HG02970 (cell line): ENCODE measurements at regions not wholly inside any gene's neighbourhood (a gene's known extent, or its start where the extent isn't known, plus 50 kb on each side); places are given as distances from the start of the nearest gene placed in this dataset.

ENCODE experiments used
- ATAC-seq: cut with Tn5 transposase; IDR thresholded peaks from one replicate; pipeline ENCODE4 v1.9.1; 2021; ENCODE audit warnings: mild to moderate bottlenecking, moderate library complexity, moderate number of reproducible peaks; ENCODE audit not compliant: unreplicated experiment, low FRiP score

- no peak for ATAC-seq
These were observed 219.8 kb upstream of the PPP1R3A start for GRCh38 chr7:114138587-114138986.

- no peak for ATAC-seq
These were observed 214.9 kb upstream of the PPP1R3A start for GRCh38 chr7:114133717-114134116.

GRCh38 chr7:114130866-114131265 lies 212.1 kb upstream of the PPP1R3A start:
- ATAC-seq, result no peak

GRCh38 chr7:114128880-114129279 lies 210.1 kb upstream of the PPP1R3A start:
- ATAC-seq, result no peak

GRCh38 chr7:114126095-114126494 lies 207.3 kb upstream of the PPP1R3A start:
- no peak for ATAC-seq

GRCh38 chr7:114112806-114113205 lies 194.0 kb upstream of the PPP1R3A start:
- ATAC-seq, result no peak

GRCh38 chr7:114110666-114111065 lies 191.9 kb upstream of the PPP1R3A start:
- ATAC-seq, result no peak

- ATAC-seq, result no peak
These were observed 190.9 kb upstream of the PPP1R3A start for GRCh38 chr7:114109721-114110120.

GRCh38 chr7:114109304-114109703 lies 190.5 kb upstream of the PPP1R3A start:
- ATAC-seq, result no peak

GRCh38 chr7:114108510-114108909 lies 189.7 kb upstream of the PPP1R3A start:
- ATAC-seq, result no peak

- no peak for ATAC-seq
These were observed 188.7 kb upstream of the PPP1R3A start for GRCh38 chr7:114107522-114107921.

- no peak for ATAC-seq
These were observed 185.2 kb upstream of the PPP1R3A start for GRCh38 chr7:114104035-114104434.

- ATAC-seq, result no peak
These were observed 184.2 kb upstream of the PPP1R3A start for GRCh38 chr7:114102996-114103395.

GRCh38 chr7:114102131-114102530 lies 183.3 kb upstream of the PPP1R3A start:
- no peak for ATAC-seq

GRCh38 chr7:114100810-114101209 lies 182.0 kb upstream of the PPP1R3A start:
- ATAC-seq, result no peak

- no peak for ATAC-seq
These were observed 180.5 kb upstream of the PPP1R3A start for GRCh38 chr7:114099337-114099736.

- ATAC-seq, result no peak
These were observed 177.1 kb upstream of the PPP1R3A start for GRCh38 chr7:114095885-114096284.

- no peak for ATAC-seq
These were observed 169.7 kb upstream of the PPP1R3A start for GRCh38 chr7:114088470-114088940.

- no peak for ATAC-seq
These were observed 169.1 kb upstream of the PPP1R3A start for GRCh38 chr7:114087653-114088469.

- no peak for ATAC-seq
These were observed 168.3 kb upstream of the PPP1R3A start for GRCh38 chr7:114086914-114087652.

- ATAC-seq, result no peak
These were observed 167.7 kb upstream of the PPP1R3A start for GRCh38 chr7:114086537-114086913.
